NB4 (cell line): ENCODE measurements at regions not wholly inside any gene's neighbourhood (a gene's known extent, or its start where the extent isn't known, plus 50 kb on each side); places are given as distances from the start of the nearest gene placed in this dataset.

Experiments
- CTCF ChIP-seq: IDR thresholded peaks from one replicate; pipeline ENCODE4 v1.5.1; 2012; ENCODE audit warnings: low read depth, low read length
- MAX ChIP-seq: IDR thresholded peaks from 2 replicates; pipeline ENCODE4 v1.6.1; 2011; ENCODE audit warnings: low read depth, low read length
- POLR2A ChIP-seq: IDR thresholded peaks from 2 replicates; pipeline ENCODE4 v1.6.1; 2011; ENCODE audit warnings: mild to moderate bottlenecking; ENCODE audit not compliant: insufficient read length; ENCODE audit errors: extremely low read depth

GRCh38 chr12:114174326-114174725, 208.2 kb upstream of the RBM19 start:
- TF ChIP-seq POLR2A (no peak), CTCF (no peak), MAX (no peak)
